SK-N-SH treated with all-trans-retinoic acid at 6 μM for 48 hours (cell line): ENCODE measurements at regions not wholly inside any gene's neighbourhood (a gene's known extent, or its start where the extent isn't known, plus 50 kb on each side); places are given as distances from the start of the nearest gene placed in this dataset.

ENCODE experiments used
- ATAC-seq: fragments of 200-7000 bp; cut with Tn5 transposase; 3 replicates; pipeline ENCODE4 v1.9.1; 2020; ENCODE audit warnings: mild to moderate bottlenecking, moderate library complexity
- ARNTL ChIP-seq: fragments of 450-650 bp; formaldehyde crosslinking; IDR thresholded peaks from 2 replicates; pipeline ENCODE4 v1.5.0; 2020; ENCODE audit warnings: low read depth, mild to moderate bottlenecking, moderate library complexity, borderline replicate concordance
- BACH2 ChIP-seq: fragments of 250-450 bp; sonication (Bioruptor Pico); IDR thresholded peaks from 2 replicates; pipeline ENCODE4 v1.9.0; 2021; ENCODE audit warnings: mild to moderate bottlenecking, borderline replicate concordance
- CSDC2 ChIP-seq: fragments of 250-450 bp; sonication (Bioruptor Pico); IDR thresholded peaks from 2 replicates; pipeline ENCODE4 v1.5.0; 2020; ENCODE audit warnings: mild to moderate bottlenecking, moderate library complexity
- ESRRG ChIP-seq: fragments of 250-450 bp; sonication (Bioruptor Pico); IDR thresholded peaks from 2 replicates; pipeline ENCODE4 v1.6.1; 2021; ENCODE audit warnings: mild to moderate bottlenecking
- GLIS3 ChIP-seq: fragments of 250-450 bp; sonication (Bioruptor Pico); IDR thresholded peaks from 2 replicates; pipeline ENCODE4 v1.5.0; 2020; ENCODE audit warnings: mild to moderate bottlenecking, moderate library complexity
- ISL1 ChIP-seq: fragments of 250-450 bp; sonication (Bioruptor Pico); IDR thresholded peaks from 2 replicates; pipeline ENCODE4 v2.1.2; 2022; ENCODE audit warnings: mild to moderate bottlenecking, moderate library complexity
- OSR1 ChIP-seq: fragments of 250-450 bp; sonication (Bioruptor Pico); IDR thresholded peaks from 2 replicates; pipeline ENCODE4 v1.8.0; 2022; ENCODE audit warnings: moderate library complexity, mild to moderate bottlenecking, inconsistent platforms
- PPARA ChIP-seq: fragments of 250-450 bp; sonication (Bioruptor Pico); IDR thresholded peaks from 2 replicates; pipeline ENCODE4 v1.5.0; 2020; ENCODE audit warnings: mild to moderate bottlenecking, borderline replicate concordance
- RARB ChIP-seq: fragments of 250-450 bp; sonication (Bioruptor Pico); IDR thresholded peaks from 2 replicates; pipeline ENCODE4 v1.8.0; 2021; ENCODE audit warnings: mild to moderate bottlenecking, moderate library complexity
- SNAI2 ChIP-seq: fragments of 250-450 bp; sonication (Bioruptor Pico); IDR thresholded peaks from 2 replicates; pipeline ENCODE4 v1.5.0; 2020; ENCODE audit warnings: mild to moderate bottlenecking, moderate library complexity
- TCF4 ChIP-seq: fragments of 250-450 bp; sonication (Bioruptor Pico); IDR thresholded peaks from 2 replicates; pipeline ENCODE4 v1.8.0; 2021; ENCODE audit warnings: mild to moderate bottlenecking, moderate library complexity, borderline replicate concordance
- TOX ChIP-seq: fragments of 250-450 bp; sonication (Bioruptor Pico); IDR thresholded peaks from 2 replicates; pipeline ENCODE4 v1.8.0; 2021; ENCODE audit warnings: mild to moderate bottlenecking, moderate library complexity, borderline replicate concordance
- ZC3H10 ChIP-seq: fragments of 250-450 bp; sonication (Bioruptor Pico); IDR thresholded peaks from 2 replicates; pipeline ENCODE4 v1.5.1; 2021; ENCODE audit warnings: mild to moderate bottlenecking, moderate library complexity
- ZFP3 ChIP-seq: fragments of 250-450 bp; sonication (Bioruptor Pico); IDR thresholded peaks from 2 replicates; pipeline ENCODE4 v1.5.0; 2020; ENCODE audit warnings: mild to moderate bottlenecking, moderate library complexity
- ZNF8 ChIP-seq: fragments of 450-650 bp; formaldehyde crosslinking; IDR thresholded peaks from 2 replicates; pipeline ENCODE4 v1.5.0; 2020; ENCODE audit warnings: mild to moderate bottlenecking, moderate library complexity
- TF ChIP-seq, protein P1 (sequence below): fragments of 250-450 bp; sonication (Bioruptor Pico); IDR thresholded peaks from 2 replicates; pipeline ENCODE4 v1.5.0; 2020; ENCODE audit warnings: mild to moderate bottlenecking, moderate library complexity
- TF ChIP-seq, protein P2 (sequence below): fragments of 250-450 bp; sonication (Bioruptor Pico); IDR thresholded peaks from 2 replicates; pipeline ENCODE4 v1.8.0; 2020; ENCODE audit warnings: mild to moderate bottlenecking, moderate library complexity, borderline replicate concordance
- TF ChIP-seq, protein P3 (sequence below): fragments of 250-450 bp; sonication (Bioruptor Pico); IDR thresholded peaks from 2 replicates; pipeline ENCODE4 v1.8.0; 2021; ENCODE audit warnings: low read depth, mild to moderate bottlenecking, moderate library complexity, borderline replicate concordance

DNA sequence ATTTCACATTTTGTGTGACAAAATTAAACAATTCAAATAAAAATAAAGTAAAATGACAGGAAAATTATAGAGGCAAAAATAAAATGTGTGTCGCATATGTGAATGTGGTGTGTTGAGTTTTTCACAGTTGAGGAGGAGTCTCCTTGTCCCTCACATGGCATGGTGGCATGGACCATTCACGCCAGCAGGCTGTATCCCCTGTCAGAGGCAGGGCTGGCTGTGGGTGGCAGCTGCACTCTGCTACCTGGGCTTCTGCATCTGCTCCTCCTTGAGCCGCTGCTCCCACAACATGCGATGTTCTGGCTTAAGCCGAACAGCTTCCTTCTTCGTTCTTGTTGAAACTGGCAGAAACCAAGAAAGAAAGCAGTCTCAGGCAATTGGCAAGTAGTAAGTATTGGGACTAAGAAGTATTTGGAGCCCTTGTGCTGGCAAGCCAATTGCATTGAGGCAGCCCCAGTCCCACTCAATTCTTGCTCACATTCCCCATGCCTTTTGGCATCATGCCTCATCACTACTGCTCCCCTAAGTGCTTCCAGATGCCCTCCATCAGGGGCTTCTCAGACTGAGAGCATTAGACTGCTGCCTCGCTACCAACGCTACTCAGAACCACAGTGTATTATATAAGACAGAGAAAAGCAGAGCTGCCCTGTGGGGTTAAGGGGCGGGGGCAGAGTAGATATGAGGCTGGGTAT lies 177.9 kb upstream of the NABP1 start:
- peak; percentile 92 for ATAC-seq
- TF ChIP-seq TCF4 (CRISPR knock-in tag) (peak; percentile 85; the same call in 1 of the 2 replicates), CSDC2 (CRISPR knock-in tag) (no peak)
- TF ChIP-seq, protein P1, sequence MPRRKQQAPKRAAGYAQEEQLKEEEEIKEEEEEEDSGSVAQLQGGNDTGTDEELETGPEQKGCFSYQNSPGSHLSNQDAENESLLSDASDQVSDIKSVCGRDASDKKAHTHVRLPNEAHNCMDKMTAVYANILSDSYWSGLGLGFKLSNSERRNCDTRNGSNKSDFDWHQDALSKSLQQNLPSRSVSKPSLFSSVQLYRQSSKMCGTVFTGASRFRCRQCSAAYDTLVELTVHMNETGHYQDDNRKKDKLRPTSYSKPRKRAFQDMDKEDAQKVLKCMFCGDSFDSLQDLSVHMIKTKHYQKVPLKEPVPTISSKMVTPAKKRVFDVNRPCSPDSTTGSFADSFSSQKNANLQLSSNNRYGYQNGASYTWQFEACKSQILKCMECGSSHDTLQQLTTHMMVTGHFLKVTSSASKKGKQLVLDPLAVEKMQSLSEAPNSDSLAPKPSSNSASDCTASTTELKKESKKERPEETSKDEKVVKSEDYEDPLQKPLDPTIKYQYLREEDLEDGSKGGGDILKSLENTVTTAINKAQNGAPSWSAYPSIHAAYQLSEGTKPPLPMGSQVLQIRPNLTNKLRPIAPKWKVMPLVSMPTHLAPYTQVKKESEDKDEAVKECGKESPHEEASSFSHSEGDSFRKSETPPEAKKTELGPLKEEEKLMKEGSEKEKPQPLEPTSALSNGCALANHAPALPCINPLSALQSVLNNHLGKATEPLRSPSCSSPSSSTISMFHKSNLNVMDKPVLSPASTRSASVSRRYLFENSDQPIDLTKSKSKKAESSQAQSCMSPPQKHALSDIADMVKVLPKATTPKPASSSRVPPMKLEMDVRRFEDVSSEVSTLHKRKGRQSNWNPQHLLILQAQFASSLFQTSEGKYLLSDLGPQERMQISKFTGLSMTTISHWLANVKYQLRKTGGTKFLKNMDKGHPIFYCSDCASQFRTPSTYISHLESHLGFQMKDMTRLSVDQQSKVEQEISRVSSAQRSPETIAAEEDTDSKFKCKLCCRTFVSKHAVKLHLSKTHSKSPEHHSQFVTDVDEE: peak; percentile 56; the same call in 1 of the 2 replicates
- TF ChIP-seq, all 23 proteins: peak for 2

DNA sequence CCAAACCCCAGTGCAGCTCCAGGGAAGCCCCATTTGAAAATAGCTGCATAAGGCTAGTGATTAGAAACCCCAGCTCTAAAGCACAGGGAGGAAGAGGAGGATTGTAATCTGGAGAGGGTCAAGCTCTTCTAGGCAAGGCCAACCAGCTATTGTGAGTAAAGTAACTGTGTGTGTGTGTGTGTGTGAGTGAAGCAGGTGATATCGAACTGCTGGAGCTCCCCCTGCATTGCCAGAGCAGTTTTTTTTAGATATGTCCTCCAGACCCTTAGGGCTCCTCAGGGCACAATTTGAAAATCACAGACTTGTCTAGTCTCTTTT lies 177.4 kb upstream of the NABP1 start:
- no peak for TF ChIP-seq ZNF8 (CRISPR knock-in tag)
- no peak for TF ChIP-seq ZFP3 (CRISPR knock-in tag)
- TF ChIP-seq ISL1 (CRISPR knock-in tag): no peak
- TF ChIP-seq CSDC2 (CRISPR knock-in tag): no peak
- TF ChIP-seq, protein P2, sequence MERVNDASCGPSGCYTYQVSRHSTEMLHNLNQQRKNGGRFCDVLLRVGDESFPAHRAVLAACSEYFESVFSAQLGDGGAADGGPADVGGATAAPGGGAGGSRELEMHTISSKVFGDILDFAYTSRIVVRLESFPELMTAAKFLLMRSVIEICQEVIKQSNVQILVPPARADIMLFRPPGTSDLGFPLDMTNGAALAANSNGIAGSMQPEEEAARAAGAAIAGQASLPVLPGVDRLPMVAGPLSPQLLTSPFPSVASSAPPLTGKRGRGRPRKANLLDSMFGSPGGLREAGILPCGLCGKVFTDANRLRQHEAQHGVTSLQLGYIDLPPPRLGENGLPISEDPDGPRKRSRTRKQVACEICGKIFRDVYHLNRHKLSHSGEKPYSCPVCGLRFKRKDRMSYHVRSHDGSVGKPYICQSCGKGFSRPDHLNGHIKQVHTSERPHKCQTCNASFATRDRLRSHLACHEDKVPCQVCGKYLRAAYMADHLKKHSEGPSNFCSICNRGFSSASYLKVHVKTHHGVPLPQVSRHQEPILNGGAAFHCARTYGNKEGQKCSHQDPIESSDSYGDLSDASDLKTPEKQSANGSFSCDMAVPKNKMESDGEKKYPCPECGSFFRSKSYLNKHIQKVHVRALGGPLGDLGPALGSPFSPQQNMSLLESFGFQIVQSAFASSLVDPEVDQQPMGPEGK (CRISPR knock-in tag): no peak
- no peak for TF ChIP-seq RARB (CRISPR knock-in tag)
- no peak for TF ChIP-seq TOX
- TF ChIP-seq, protein P3, sequence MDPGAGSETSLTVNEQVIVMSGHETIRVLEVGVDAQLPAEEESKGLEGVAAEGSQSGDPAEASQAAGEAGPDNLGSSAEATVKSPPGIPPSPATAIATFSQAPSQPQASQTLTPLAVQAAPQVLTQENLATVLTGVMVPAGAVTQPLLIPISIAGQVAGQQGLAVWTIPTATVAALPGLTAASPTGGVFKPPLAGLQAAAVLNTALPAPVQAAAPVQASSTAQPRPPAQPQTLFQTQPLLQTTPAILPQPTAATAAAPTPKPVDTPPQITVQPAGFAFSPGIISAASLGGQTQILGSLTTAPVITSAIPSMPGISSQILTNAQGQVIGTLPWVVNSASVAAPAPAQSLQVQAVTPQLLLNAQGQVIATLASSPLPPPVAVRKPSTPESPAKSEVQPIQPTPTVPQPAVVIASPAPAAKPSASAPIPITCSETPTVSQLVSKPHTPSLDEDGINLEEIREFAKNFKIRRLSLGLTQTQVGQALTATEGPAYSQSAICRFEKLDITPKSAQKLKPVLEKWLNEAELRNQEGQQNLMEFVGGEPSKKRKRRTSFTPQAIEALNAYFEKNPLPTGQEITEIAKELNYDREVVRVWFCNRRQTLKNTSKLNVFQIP: no peak
- no peak for TF ChIP-seq GLIS3 (CRISPR knock-in tag)
- no peak for TF ChIP-seq PPARA
- TF ChIP-seq, protein P1: no peak
- TF ChIP-seq TCF4 (CRISPR knock-in tag): no peak
- TF ChIP-seq ZC3H10 (CRISPR knock-in tag): no peak
- no peak for TF ChIP-seq ESRRG (CRISPR knock-in tag)
- TF ChIP-seq SNAI2 (CRISPR knock-in tag): no peak
- no peak for TF ChIP-seq OSR1 (CRISPR knock-in tag)
- TF ChIP-seq ARNTL (CRISPR knock-in tag): no peak
- TF ChIP-seq BACH2: no peak
- no peak; the same call in 1 of the 3 replicates for ATAC-seq

DNA sequence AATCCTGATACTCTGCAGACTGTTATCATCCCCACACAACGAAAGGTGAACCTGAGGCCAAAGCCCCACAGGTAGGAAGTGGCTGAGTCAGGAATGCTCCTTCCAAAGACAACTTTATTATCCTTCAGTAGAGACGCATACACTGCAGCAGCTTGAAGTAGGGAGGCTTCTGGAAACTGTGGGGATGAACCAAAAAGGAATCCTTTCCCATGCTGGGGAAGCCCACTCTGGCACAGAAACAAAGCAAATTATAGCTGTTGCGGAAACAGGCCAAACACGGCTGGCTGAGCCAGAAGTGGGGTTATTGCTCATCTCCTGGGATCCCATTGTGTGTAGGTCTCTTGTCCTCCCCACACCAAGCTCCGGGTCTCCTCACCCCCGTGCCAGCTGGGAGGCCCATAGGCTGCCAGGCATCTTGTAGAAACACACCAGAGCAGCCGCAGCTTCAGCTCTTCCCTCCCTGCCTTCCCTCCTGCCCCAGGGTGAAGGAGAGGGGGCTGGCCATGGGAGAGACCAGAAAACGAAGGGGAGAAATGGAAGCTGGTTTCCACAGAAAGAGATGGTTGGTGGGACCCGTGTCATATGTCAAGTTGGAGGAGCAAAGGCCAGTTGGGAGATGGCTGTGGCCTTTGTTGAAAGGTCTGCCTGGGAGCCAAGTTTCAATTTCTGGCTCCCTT lies 176.9 kb upstream of the NABP1 start:
- no peak for TF ChIP-seq ESRRG (CRISPR knock-in tag)
- no peak for TF ChIP-seq ISL1 (CRISPR knock-in tag)
- TF ChIP-seq SNAI2 (CRISPR knock-in tag): no peak
- TF ChIP-seq, protein P2 (CRISPR knock-in tag): no peak
- ATAC-seq: peak; percentile 16
